HFF-Myc (cell line): ENCODE measurements at regions not wholly inside any gene's neighbourhood (a gene's known extent, or its start where the extent isn't known, plus 50 kb on each side); places are given as distances from the start of the nearest gene placed in this dataset.
"Not testable (repeated sequence)": the region's sequence is repeated elsewhere in the genome, so short reads cannot be mapped to it uniquely, and the experiment has no call there.

Experiments used
- DNase-seq: peaks from one replicate; pipeline ENCODE4 v3.0.0-alpha.2; 2011; ENCODE audit warnings: low read depth; ENCODE audit errors: extremely low read depth
- H3K4me3 ChIP-seq: replicated peaks from 2 replicates; pipeline ENCODE4 v1.5.1; 2011; ENCODE audit warnings: low read depth, mild to moderate bottlenecking, control low read depth, low read length
- TF ChIP-seq, protein P1 (sequence below): IDR thresholded peaks from 2 replicates; pipeline ENCODE4 v1.5.1; 2012; ENCODE audit warnings: mild to moderate bottlenecking, low read depth, low read length, control low read depth; ENCODE audit errors: missing control alignments

DNA sequence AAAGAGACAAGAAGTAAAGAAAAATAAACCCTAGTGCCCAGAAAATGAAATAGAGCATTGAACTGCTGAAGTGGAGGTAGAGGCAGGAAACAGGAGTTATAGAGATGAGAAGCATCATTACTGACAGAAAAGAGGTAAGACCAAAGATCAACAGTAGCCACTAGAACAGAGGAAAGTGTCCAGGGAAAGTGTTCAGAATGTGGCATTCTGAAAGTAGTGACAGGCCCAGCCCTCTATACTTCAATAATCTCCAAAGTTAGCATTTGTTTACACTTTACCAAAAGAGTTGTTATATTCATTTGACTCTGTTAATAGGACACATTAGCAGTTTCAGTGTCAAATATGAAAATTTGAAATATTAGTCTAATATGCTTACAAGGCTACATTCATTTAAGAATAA is 727.1 kb upstream of the NECTIN3 start:
- TF ChIP-seq, protein P1, sequence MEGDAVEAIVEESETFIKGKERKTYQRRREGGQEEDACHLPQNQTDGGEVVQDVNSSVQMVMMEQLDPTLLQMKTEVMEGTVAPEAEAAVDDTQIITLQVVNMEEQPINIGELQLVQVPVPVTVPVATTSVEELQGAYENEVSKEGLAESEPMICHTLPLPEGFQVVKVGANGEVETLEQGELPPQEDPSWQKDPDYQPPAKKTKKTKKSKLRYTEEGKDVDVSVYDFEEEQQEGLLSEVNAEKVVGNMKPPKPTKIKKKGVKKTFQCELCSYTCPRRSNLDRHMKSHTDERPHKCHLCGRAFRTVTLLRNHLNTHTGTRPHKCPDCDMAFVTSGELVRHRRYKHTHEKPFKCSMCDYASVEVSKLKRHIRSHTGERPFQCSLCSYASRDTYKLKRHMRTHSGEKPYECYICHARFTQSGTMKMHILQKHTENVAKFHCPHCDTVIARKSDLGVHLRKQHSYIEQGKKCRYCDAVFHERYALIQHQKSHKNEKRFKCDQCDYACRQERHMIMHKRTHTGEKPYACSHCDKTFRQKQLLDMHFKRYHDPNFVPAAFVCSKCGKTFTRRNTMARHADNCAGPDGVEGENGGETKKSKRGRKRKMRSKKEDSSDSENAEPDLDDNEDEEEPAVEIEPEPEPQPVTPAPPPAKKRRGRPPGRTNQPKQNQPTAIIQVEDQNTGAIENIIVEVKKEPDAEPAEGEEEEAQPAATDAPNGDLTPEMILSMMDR = no peak

DNA sequence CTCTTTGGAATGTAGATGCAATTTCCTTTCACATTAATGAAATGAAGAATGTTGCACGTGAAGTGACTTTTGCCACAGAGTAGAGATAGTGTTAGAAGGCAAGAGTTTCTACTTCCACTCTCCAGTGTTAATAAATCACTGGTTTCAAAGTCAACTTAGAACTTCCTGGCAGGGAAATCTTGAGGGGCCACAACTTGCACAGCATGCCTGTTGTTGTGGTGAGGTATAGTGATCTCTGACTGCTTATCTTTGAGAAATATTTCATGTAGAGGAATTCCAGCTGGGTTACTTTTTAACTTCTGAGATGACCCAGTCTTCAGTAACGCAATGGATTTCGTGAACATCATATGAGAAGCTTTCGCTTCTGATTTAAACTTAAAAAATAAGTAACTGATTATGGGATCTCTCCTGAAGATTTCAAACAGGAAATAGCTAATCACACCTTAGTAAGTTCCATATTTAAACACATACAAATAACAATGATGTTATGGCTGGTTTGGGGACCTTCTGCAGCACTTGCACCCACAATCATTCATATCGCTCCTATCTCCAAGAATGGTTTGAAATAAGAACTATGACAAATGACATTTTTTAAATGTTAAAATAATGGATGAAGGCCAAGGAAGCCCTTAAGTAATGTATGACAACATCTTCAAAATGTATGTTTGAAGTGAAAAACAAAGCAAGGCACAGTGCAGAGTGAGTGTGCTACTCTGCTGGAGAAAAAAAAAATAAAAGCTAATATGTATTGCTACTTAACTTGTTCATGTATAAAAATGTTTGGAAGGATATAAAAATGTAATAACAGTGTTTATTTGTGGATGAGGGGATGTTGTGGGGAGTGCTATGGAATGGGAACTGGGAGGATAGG is 726.5 kb upstream of the NECTIN3 start:
- DNase-seq = no peak
- H3K4me3 ChIP-seq = no peak overlapping the region
- TF ChIP-seq, protein P1 = no peak

More for the DNA sequence above, 727.1 kb upstream of the NECTIN3 start:
- no peak overlapping the region for H3K4me3 ChIP-seq
- DNase-seq = no peak

DNA sequence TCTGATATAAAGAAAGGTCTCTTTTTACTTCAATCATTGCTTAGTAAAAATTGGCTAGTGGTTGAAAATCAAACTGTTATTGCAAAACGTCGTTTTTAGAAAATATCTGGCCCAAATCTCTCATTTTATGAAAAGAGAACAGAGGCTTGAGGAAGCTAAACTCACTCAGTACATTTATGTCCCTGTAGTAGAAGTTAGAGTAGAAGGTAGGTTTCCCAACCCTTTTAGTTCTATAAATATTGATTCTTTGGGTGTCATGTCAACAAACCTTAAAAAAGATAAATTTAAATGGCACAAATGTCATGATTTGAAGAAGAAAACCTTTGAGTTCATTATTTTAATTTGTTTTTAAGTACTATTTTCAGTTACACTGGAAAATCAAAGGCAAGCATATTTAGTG is 722.3 kb upstream of the NECTIN3 start:
- TF ChIP-seq, protein P1 = no peak
- H3K4me3 ChIP-seq = no peak overlapping the region
- DNase-seq = no peak

DNA sequence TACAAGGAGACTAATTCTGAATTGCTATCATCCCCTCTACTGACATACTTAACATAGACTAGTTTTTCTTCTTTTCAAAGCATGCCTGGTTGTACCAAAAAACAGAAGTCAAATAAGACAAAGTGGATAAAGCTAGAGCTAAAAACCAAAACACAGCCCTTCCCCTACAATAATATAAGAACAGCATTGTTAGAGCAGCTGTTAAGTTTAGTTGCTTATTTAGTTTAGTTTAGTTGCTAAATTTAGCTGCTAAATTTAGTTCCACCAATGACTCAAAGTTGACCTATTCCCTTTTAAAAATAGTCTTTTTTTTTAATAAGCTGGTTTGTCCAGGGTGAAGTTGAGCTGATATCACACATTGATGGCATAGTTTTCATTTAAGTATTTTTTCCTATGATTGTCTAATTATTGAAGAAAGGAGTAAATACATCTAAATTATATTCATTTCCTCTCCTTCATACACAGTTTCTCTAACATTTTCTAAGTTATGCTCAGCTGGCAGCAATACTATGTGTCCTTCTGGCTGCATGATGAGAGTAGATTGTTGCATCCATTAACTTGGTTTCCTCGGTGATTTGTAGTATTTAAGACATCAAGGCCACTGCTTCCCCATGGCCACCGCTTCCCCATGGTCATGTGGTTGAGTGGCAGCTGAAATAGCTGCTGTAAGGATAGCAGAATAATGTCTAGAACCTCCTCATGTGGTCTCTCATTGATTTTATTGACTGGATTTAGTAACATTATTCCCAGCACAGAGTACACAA is 718.6 kb upstream of the NECTIN3 start:
- DNase-seq = no peak
- TF ChIP-seq, protein P1 = no peak
- H3K4me3 ChIP-seq = no peak overlapping the region

DNA sequence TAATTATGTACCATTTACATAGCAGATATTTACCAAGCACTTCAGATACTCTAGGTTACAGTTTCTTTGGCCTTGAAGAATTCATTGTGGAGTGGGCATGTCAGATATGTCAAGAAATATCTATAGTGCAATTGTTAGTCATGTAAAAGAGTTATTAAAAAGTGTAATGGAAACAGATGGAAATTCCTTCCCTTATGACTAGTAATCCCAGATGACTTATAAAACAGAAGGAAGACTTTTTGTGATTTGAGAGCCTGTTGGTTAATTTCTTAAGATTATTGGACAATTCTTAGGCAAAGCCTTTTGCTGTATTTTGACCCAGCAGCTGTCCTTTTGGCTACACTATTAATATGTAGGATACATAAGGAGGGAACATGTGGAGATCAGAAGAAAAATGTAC is 708.9 kb upstream of the NECTIN3 start:
- no peak for DNase-seq
- TF ChIP-seq, protein P1 = no peak
- no peak overlapping the region for H3K4me3 ChIP-seq

DNA sequence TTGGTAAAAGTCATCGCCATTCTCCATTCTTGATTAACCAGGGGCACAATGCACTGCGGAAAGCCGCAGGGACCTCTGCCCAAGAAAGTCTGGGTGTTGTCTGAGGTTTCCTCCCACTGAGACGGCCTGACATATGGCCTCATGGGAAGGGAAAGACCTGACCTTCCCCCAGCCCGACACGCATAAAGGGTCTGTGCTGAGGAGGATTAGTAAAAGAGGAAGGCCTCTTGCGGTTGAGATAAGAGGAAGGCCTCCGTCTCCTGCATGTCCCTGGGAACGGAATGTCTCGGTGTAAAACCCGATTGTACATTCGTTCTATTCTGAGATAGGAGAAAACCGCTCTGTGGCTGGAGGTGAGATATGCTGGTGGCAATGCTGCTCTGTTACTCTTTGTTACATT is 704.3 kb upstream of the NECTIN3 start:
- not testable (repeated sequence) for H3K4me3 ChIP-seq, DNase-seq
